Natural killer cell (primary cell): ENCODE measurements at regions not wholly inside any gene's neighbourhood (a gene's known extent, or its start where the extent isn't known, plus 50 kb on each side); places are given as distances from the start of the nearest gene placed in this dataset.
"Not testable (repeated sequence)": the region's sequence is repeated elsewhere in the genome, so short reads cannot be mapped to it uniquely, and the experiment has no call there.

ENCODE experiments used
- ATAC-seq, 3 donors: fragments of 150-1000 bp in 2 of 3; fragments of 200-7000 bp in 1 of 3; cut with Tn5 transposase; 1 replicate in 1 of 3; 2 replicates in 2 of 3; pipeline ENCODE4 v1.10.0; 2021; ENCODE audit warnings: mild to moderate bottlenecking in 2 of 3, moderate library complexity in 2 of 3
- DNase-seq, 2 donors: peaks; one replicate each; pipeline versions ENCODE4 v3.0.0 to v3.0.0-alpha.2; 2013 to 2021; ENCODE audit warnings: mixed read lengths in 1 of 2
- H3K27ac ChIP-seq: one replicate; pipeline ENCODE4 v1.5.1; 2013; ENCODE audit warnings: mild to moderate bottlenecking, low read length
- H3K27me3 ChIP-seq: one replicate; pipeline ENCODE4 v1.6.1; 2013; ENCODE audit warnings: low read length; ENCODE audit not compliant: control insufficient read depth, insufficient read depth
- H3K36me3 ChIP-seq: one replicate; pipeline ENCODE4 v1.6.1; 2013; ENCODE audit warnings: low read length; ENCODE audit not compliant: control insufficient read depth, insufficient read depth
- H3K4me1 ChIP-seq: one replicate; pipeline ENCODE4 v1.6.1; 2013; ENCODE audit warnings: low read length; ENCODE audit not compliant: control insufficient read depth, insufficient read depth
- H3K4me3 ChIP-seq: one replicate; pipeline ENCODE4 v1.5.1; 2013; ENCODE audit warnings: low read length
- H3K9me3 ChIP-seq: one replicate; pipeline ENCODE4 v1.6.1; 2013; ENCODE audit warnings: low read length; ENCODE audit not compliant: control insufficient read depth, insufficient read depth
- H3K27ac Mint-ChIP-seq, 2 donors: one replicate each; pipeline ENCODE4 v1.8.0; 2022; ENCODE audit warnings: mild to moderate bottlenecking in 2 of 2, mixed read lengths in 2 of 2, moderate library complexity in 1 of 2
- H3K27me3 Mint-ChIP-seq, 2 donors: one replicate each; pipeline ENCODE4 v1.8.0; 2022; ENCODE audit warnings: low read depth in 2 of 2, mixed read lengths in 2 of 2
- H3K36me3 Mint-ChIP-seq: one replicate; pipeline ENCODE4 v1.8.0; 2022; ENCODE audit warnings: mixed read lengths
- H3K4me1 Mint-ChIP-seq, 2 donors: one replicate each; pipeline ENCODE4 v1.8.0; 2022; ENCODE audit warnings: mixed read lengths in 2 of 2
- H3K4me3 Mint-ChIP-seq: one replicate; pipeline ENCODE4 v1.8.0; 2022; ENCODE audit warnings: mild to moderate bottlenecking, moderate library complexity, mixed read lengths
- H3K9me3 Mint-ChIP-seq, 2 donors: one replicate each; pipeline ENCODE4 v1.8.0; 2022; ENCODE audit warnings: mixed read lengths in 2 of 2
- WGBS: methylation state at CpG from one replicate; pipeline ENCODE4 v1.1.7; 2013; ENCODE audit warnings: missing lambda C conversion rate; ENCODE audit not compliant: insufficient coverage; 5-methylcytosine and 5-hydroxymethylcytosine counted together
- intact Hi-C: fragments of 100-400 bp; cut with micrococcal nuclease; formaldehyde crosslinking; loops from one replicate; pipeline ENCODE4 v1.14.2; 2022
- TF ChIP-seq, protein P1 (sequence below): fragments of 200-600 bp; IDR thresholded peaks from one replicate; pipeline ENCODE4 v1.8.0; 2022; ENCODE audit warnings: antibody characterized with exemption

- H3K4me1 ChIP-seq, H3K27me3 Mint-ChIP-seq, ATAC-seq, H3K27ac Mint-ChIP-seq, H3K9me3 ChIP-seq, H3K27ac ChIP-seq, H3K4me3 ChIP-seq, H3K27me3 ChIP-seq, H3K4me3 Mint-ChIP-seq, DNase-seq, intact Hi-C loops, H3K9me3 Mint-ChIP-seq, H3K36me3 ChIP-seq, H3K4me1 Mint-ChIP-seq: not testable (repeated sequence)
- peaks cover 17% of the 10 kb centered on the region for H3K36me3 Mint-ChIP-seq
Measured at GRCh38 chr19:34620134-34620533, 56.8 kb downstream of the SCGB2B2 start.

- no peaks in the 10 kb centered on the region for H3K4me1 ChIP-seq
- no peaks in the 10 kb centered on the region for H3K36me3 ChIP-seq
- Mint-ChIP-seq H3K4me1 (no peaks in the 10 kb centered on the region), H3K27me3 (no peaks in the 10 kb centered on the region), H3K36me3 (peaks cover 29% of the 10 kb centered on the region), H3K27ac (no peak overlapping the region), H3K4me3 (no peak overlapping the region), H3K9me3 (peaks cover 12 to 13% of the 10 kb centered on the region in 2 donors)
- TF ChIP-seq, protein P1, sequence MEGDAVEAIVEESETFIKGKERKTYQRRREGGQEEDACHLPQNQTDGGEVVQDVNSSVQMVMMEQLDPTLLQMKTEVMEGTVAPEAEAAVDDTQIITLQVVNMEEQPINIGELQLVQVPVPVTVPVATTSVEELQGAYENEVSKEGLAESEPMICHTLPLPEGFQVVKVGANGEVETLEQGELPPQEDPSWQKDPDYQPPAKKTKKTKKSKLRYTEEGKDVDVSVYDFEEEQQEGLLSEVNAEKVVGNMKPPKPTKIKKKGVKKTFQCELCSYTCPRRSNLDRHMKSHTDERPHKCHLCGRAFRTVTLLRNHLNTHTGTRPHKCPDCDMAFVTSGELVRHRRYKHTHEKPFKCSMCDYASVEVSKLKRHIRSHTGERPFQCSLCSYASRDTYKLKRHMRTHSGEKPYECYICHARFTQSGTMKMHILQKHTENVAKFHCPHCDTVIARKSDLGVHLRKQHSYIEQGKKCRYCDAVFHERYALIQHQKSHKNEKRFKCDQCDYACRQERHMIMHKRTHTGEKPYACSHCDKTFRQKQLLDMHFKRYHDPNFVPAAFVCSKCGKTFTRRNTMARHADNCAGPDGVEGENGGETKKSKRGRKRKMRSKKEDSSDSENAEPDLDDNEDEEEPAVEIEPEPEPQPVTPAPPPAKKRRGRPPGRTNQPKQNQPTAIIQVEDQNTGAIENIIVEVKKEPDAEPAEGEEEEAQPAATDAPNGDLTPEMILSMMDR = no peak
- WGBS = 100% methylated on average over 1 of the region's 1 CpG
- ATAC-seq (no peak), DNase-seq (no peak)
- no peak overlapping the region for H3K4me3 ChIP-seq
- H3K27ac ChIP-seq = no peak overlapping the region
- intact Hi-C loops = no loop called here
- H3K9me3 ChIP-seq = peaks cover 6% of the 10 kb centered on the region
- no peaks in the 10 kb centered on the region for H3K27me3 ChIP-seq
Measured at GRCh38 chr19:34618410-34618809, 58.5 kb downstream of the SCGB2B2 start.

DNA sequence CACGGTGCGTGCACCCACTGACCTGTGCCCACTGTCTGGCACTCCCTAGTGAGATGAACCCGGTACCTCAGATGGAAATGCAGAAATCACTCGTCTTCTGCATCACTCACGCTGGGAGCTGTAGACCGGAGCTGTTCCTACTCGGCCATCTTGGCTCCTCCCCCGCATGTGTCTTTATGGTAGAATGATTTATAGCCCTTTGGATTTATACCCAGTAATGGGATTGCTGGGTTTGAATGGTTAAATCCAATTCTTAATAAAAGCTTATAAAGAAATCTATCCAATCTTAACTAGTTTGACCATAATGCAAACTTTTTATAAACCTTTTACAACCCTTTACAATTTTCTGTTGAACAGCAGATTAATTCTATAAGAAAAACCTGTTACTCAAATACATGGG, 59.0 kb downstream of the SCGB2B2 start:
- ATAC-seq, H3K4me1 Mint-ChIP-seq, H3K36me3 ChIP-seq, H3K27ac ChIP-seq, DNase-seq, H3K27me3 ChIP-seq, H3K27me3 Mint-ChIP-seq, H3K4me3 Mint-ChIP-seq, intact Hi-C loops, H3K4me3 ChIP-seq, H3K9me3 ChIP-seq, H3K27ac Mint-ChIP-seq, H3K4me1 ChIP-seq: not testable (repeated sequence)
- Mint-ChIP-seq H3K9me3 (peaks cover 14 to 15% of the 10 kb centered on the region in 2 donors), H3K36me3 (peaks cover 33% of the 10 kb centered on the region)
- 88% methylated on average over 5 of the region's 8 CpGs for WGBS

- Histone ChIP-seq H3K4me1 (no peaks in the 10 kb centered on the region), H3K27ac (no peak overlapping the region), H3K36me3 (no peaks in the 10 kb centered on the region), H3K27me3 (no peaks in the 10 kb centered on the region), H3K4me3 (no peak overlapping the region), H3K9me3 (peaks cover 9% of the 10 kb centered on the region)
- Mint-ChIP-seq H3K27ac (no peak overlapping the region), H3K4me3 (no peak overlapping the region), H3K9me3 (peaks cover 8 to 9% of the 10 kb centered on the region in 2 donors), H3K4me1 (no peaks in the 10 kb centered on the region), H3K27me3 (no peaks in the 10 kb centered on the region), H3K36me3 (peaks cover 5% of the 10 kb centered on the region)
- no peak for ATAC-seq
- TF ChIP-seq, protein P1 = no peak
- intact Hi-C loops = no loop called here
- DNase-seq = no peak
Measured at GRCh38 chr19:34603003-34603402, 74.0 kb downstream of the SCGB2B2 start.

DNA sequence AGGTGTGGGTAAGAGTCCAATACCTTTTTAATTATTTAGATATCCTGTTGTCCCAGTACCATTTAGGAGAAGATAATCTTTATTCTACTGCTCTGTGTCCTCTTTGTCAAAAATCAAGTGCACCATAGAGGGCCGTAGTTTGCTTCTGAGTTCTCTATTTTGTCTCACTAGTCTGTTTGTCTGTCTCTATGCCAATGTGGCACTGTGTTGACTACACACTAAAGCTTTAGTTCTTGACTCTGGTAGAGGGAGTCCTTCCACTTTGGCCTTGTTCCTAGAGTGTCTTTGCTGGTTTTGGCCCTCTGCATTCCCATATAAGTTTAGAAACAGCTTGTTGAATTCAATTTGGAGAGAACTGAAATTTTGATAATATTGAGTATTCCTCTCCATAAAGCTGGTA, 75.9 kb downstream of the SCGB2B2 start:
- H3K9me3 Mint-ChIP-seq = peaks cover 5 to 6% of the 10 kb centered on the region in 2 donors
- TF ChIP-seq, protein P1 = no peak
- Histone ChIP-seq H3K9me3 (peaks cover 5% of the 10 kb centered on the region), H3K27ac (no peak overlapping the region), H3K4me3 (no peak overlapping the region), H3K4me1 (no peaks in the 10 kb centered on the region), H3K27me3 (no peaks in the 10 kb centered on the region), H3K36me3 (no peaks in the 10 kb centered on the region)
- H3K27ac Mint-ChIP-seq = no peak overlapping the region
- DNase-seq (no peak), ATAC-seq (no peak)
- no peaks in the 10 kb centered on the region for H3K27me3 Mint-ChIP-seq
- no peaks in the 10 kb centered on the region for H3K4me1 Mint-ChIP-seq
- intact Hi-C loops = no loop called here
- WGBS = 95% methylated on average over 1 of the region's 1 CpG
- H3K4me3 Mint-ChIP-seq = no peak overlapping the region
- H3K36me3 Mint-ChIP-seq = peaks cover 5% of the 10 kb centered on the region
